OCI-LY7 (cell line): ENCODE measurements at regions not wholly inside any gene's neighbourhood (a gene's known extent, or its start where the extent isn't known, plus 50 kb on each side); places are given as distances from the start of the nearest gene placed in this dataset.

Source experiments
- EZH2phosphoT487 ChIP-seq: fragments of 200-600 bp; sonication (generic); IDR thresholded peaks from 2 replicates; pipeline ENCODE4 v1.6.1; 2018; ENCODE audit warnings: low read depth, borderline replicate concordance, mild to moderate bottlenecking, mixed run types, antibody characterized with exemption, low read length, moderate library complexity, mixed read lengths
- TF ChIP-seq, protein P1 (sequence below): fragments of 200-600 bp; sonication (generic); conservative IDR thresholded peaks from 2 replicates; pipeline ENCODE4 v1.5.1; 2014; ENCODE audit warnings: mild to moderate bottlenecking, antibody characterized with exemption, low read length, moderate library complexity, mixed read lengths

DNA sequence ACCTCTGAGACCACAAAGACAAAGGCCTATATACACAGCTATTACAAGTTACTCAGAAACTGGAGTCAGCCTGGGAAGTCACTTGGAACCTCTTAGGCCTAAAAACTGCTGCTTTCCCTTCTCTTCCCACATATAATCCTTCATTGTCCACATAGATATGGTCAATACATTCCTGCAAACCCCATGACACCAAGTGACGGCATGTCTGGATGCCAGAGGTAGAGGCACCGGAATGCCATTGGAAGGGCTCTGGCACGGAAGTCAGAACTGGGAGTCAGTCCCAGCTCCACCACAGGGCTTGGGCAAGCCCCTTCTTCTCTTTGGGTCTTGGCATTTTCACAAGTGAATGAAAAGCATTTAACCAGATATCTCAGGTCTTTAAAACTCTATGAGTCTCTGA is 204.7 kb downstream of the MATN1 start:
- TF ChIP-seq, protein P1, sequence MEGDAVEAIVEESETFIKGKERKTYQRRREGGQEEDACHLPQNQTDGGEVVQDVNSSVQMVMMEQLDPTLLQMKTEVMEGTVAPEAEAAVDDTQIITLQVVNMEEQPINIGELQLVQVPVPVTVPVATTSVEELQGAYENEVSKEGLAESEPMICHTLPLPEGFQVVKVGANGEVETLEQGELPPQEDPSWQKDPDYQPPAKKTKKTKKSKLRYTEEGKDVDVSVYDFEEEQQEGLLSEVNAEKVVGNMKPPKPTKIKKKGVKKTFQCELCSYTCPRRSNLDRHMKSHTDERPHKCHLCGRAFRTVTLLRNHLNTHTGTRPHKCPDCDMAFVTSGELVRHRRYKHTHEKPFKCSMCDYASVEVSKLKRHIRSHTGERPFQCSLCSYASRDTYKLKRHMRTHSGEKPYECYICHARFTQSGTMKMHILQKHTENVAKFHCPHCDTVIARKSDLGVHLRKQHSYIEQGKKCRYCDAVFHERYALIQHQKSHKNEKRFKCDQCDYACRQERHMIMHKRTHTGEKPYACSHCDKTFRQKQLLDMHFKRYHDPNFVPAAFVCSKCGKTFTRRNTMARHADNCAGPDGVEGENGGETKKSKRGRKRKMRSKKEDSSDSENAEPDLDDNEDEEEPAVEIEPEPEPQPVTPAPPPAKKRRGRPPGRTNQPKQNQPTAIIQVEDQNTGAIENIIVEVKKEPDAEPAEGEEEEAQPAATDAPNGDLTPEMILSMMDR = no peak
- no peak for TF ChIP-seq EZH2phosphoT487
